Testis (tissue), 2 donors: ENCODE measurements at regions not wholly inside any gene's neighbourhood (a gene's known extent, or its start where the extent isn't known, plus 50 kb on each side); places are given as distances from the start of the nearest gene placed in this dataset.

Source experiments
- DNase-seq: peaks from one replicate; pipeline ENCODE4 v3.0.0-alpha.2; 2019
- H3K27ac ChIP-seq, 2 donors: fragments of 200-600 bp; sonication (generic); one replicate each; pipeline ENCODE4 v1.5.1; 2019
- H3K27me3 ChIP-seq: fragments of 200-600 bp; sonication (generic); one replicate; pipeline ENCODE4 v1.5.1; 2019
- H3K36me3 ChIP-seq: fragments of 200-600 bp; sonication (generic); one replicate; pipeline ENCODE4 v1.5.1; 2017; ENCODE audit warnings: low read depth; ENCODE audit errors: missing control alignments
- H3K4me1 ChIP-seq: fragments of 200-600 bp; sonication (generic); one replicate; pipeline ENCODE4 v1.5.1; 2019
- H3K4me3 ChIP-seq, 2 donors: fragments of 200-600 bp; sonication (generic); one replicate each; pipeline ENCODE4 v1.5.1; 2017 to 2019
- H3K9me3 ChIP-seq: fragments of 200-600 bp; sonication (generic); one replicate; pipeline ENCODE4 v1.5.1; 2017
- CTCF ChIP-seq, 3 experiments: fragments of 450-650 bp in 2 of 3; fragments of 200-600 bp in 1 of 3; sonication (generic) in 1 of 3; IDR thresholded peaks; one replicate each; pipeline ENCODE4 v1.5.1; 2016 to 2019; ENCODE audit warnings: antibody characterized with exemption in 3 of 3, mild to moderate bottlenecking in 2 of 3, moderate library complexity in 1 of 3
- POLR2A ChIP-seq: fragments of 450-650 bp; IDR thresholded peaks from one replicate; pipeline ENCODE4 v1.6.1; 2017; ENCODE audit warnings: antibody characterized with exemption, mild to moderate bottlenecking, moderate library complexity
- WGBS, 2 donors: methylation state at CpG; one replicate each; pipeline ENCODE4 v1.1.5; 2018; 5-methylcytosine and 5-hydroxymethylcytosine counted together
- intact Hi-C: fragments of 100-400 bp; cut with DNase I; formaldehyde crosslinking; loops from one replicate; pipeline ENCODE4 v1.15.1; 2023; ENCODE audit warnings: low total_unique reads

- Histone ChIP-seq H3K27ac (no peak overlapping the region), H3K9me3 (no peaks in the 10 kb centered on the region), H3K36me3 (no peaks in the 10 kb centered on the region), H3K4me1 (no peaks in the 10 kb centered on the region), H3K4me3 (no peak overlapping the region), H3K27me3 (no peaks in the 10 kb centered on the region)
- TF ChIP-seq POLR2A: no peak
- TF ChIP-seq CTCF (IDR thresholded peaks at IDR 0.05): no peak
- 52 to 70% methylated on average over 3 of the region's 3 CpGs for WGBS, 2 donors
- intact Hi-C loops: no loop called here
- DNase-seq: no peak
These were observed 104.7 kb upstream of the MID1 start for GRCh38 chrX:10725071-10725470.

- DNase-seq: no peak
- TF ChIP-seq POLR2A (no peak), CTCF (IDR thresholded peaks at IDR 0.05) (no peak)
- Histone ChIP-seq H3K27me3 (no peaks in the 10 kb centered on the region), H3K27ac (no peak overlapping the region), H3K4me1 (no peaks in the 10 kb centered on the region), H3K36me3 (no peaks in the 10 kb centered on the region), H3K9me3 (no peaks in the 10 kb centered on the region), H3K4me3 (no peak overlapping the region)
- intact Hi-C loops: no loop called here
- WGBS, 2 donors: 73 to 92% methylated on average over 3 of the region's 3 CpGs
These were observed 106.3 kb upstream of the MID1 start for GRCh38 chrX:10726647-10727046.

GRCh38 chrX:10728806-10729389 is 108.5 kb upstream of the MID1 start:
- Histone ChIP-seq H3K27ac (no peak overlapping the region), H3K4me3 (no peak overlapping the region), H3K4me1 (no peaks in the 10 kb centered on the region), H3K27me3 (no peaks in the 10 kb centered on the region), H3K36me3 (no peaks in the 10 kb centered on the region), H3K9me3 (no peaks in the 10 kb centered on the region)
- WGBS, 2 donors: 80 to 83% methylated on average over 11 to 12 of the region's 12 CpGs
- TF ChIP-seq POLR2A: no peak
- TF ChIP-seq CTCF (IDR thresholded peaks at IDR 0.05): no peak
- intact Hi-C loops: no loop called here
- no peak for DNase-seq

- 86 to 94% methylated on average over 1 of the region's 1 CpG for WGBS, 2 donors
These were observed 119.0 kb upstream of the MID1 start for GRCh38 chrX:10739426-10739825.

More at GRCh38 chrX:10739426-10739825, 119.0 kb upstream of the MID1 start:
- no peak overlapping the region for H3K27ac ChIP-seq
- no peaks in the 10 kb centered on the region for H3K36me3 ChIP-seq
- DNase-seq: no peak
- no peaks in the 10 kb centered on the region for H3K4me1 ChIP-seq
- intact Hi-C loops: no loop called here
- no peaks in the 10 kb centered on the region for H3K27me3 ChIP-seq
- no peak overlapping the region for H3K4me3 ChIP-seq
- TF ChIP-seq POLR2A (no peak), CTCF (IDR thresholded peaks at IDR 0.05) (no peak)
- no peaks in the 10 kb centered on the region for H3K9me3 ChIP-seq
